ENCODE measurements at regions not wholly inside any gene's neighbourhood (a gene's known extent, or its start where the extent isn't known, plus 50 kb on each side); places are given as distances from the start of the nearest gene placed in this dataset.

DNA sequence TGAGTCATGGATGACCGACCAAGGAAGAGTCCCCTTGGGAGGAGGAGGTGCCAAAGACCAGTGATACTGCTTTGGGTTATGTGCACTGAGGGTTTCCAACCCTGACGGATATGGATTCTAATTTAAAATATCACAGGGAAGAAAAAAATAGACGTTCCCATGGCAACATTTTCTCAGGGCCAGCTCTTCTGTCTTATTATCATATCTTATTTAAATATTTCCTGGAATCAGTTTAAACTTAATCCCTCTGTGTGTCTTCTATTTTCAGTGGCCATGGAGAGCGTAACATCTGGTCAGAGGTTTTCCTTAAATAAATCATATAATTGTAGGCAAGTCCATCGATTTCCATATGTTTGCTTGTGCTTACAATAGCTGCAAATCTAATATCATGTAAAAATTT lies 205.4 kb upstream of the FMN2 start:
- Histone ChIP-seq H3K27ac (no peak overlapping the region), H3K9me3 (ENCODE audit: control insufficient read depth, low read length) (no peaks in the 10 kb centered on the region), H3K4me1 (no peaks in the 10 kb centered on the region), H3K9ac (no peak overlapping the region), H3K4me3 (ENCODE audit: low read depth, low read length) (no peak overlapping the region), H3K36me3 (ENCODE audit: control insufficient read depth, insufficient read depth, low read length) (no peaks in the 10 kb centered on the region), H3K27me3 (ENCODE audit: control insufficient read depth, insufficient read depth, low read length) (no peaks in the 10 kb centered on the region), H3K79me2 (no peaks in the 10 kb centered on the region), H3K4me2 (ENCODE audit: low read length) (no peak overlapping the region), H2AFZ (no peak overlapping the region)
- no peak for TF ChIP-seq CTCF (IDR thresholded peaks at IDR 0.05)

DNA sequence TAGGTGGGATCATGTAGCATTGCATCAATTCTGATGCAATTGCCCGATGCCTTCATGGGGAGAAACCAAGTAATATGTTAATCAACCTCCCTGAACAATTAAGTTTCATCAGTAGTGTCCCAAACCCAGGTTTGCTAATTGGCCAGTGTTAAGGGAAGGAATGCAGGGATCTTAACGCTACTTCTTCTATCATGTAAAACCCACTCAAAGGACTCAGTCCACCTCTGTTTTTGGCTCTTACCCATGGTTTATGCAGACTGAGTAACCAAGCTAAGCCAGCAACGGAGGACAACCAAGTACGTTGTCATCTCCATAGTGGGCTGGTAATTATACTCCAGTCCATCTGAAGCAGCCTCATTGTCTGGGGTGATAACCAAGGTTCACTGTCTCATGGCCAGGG lies 203.0 kb upstream of the FMN2 start:
- H3K27ac ChIP-seq, result no peak overlapping the region
- H2AFZ ChIP-seq, result no peak overlapping the region
- no peak overlapping the region for H3K4me3 ChIP-seq (ENCODE audit: low read depth, low read length)
- no peak overlapping the region for H3K4me2 ChIP-seq (ENCODE audit: low read length)
- no peak for TF ChIP-seq CTCF (IDR thresholded peaks at IDR 0.05)
- H3K79me2 ChIP-seq, result no peaks in the 10 kb centered on the region
- H3K4me1 ChIP-seq, result no peaks in the 10 kb centered on the region
- H3K9me3 ChIP-seq (ENCODE audit: control insufficient read depth, low read length), result no peaks in the 10 kb centered on the region
- no peaks in the 10 kb centered on the region for H3K36me3 ChIP-seq (ENCODE audit: control insufficient read depth, insufficient read depth, low read length)
- no peaks in the 10 kb centered on the region for H3K27me3 ChIP-seq (ENCODE audit: control insufficient read depth, insufficient read depth, low read length)
- H3K9ac ChIP-seq, result no peak overlapping the region

DNA sequence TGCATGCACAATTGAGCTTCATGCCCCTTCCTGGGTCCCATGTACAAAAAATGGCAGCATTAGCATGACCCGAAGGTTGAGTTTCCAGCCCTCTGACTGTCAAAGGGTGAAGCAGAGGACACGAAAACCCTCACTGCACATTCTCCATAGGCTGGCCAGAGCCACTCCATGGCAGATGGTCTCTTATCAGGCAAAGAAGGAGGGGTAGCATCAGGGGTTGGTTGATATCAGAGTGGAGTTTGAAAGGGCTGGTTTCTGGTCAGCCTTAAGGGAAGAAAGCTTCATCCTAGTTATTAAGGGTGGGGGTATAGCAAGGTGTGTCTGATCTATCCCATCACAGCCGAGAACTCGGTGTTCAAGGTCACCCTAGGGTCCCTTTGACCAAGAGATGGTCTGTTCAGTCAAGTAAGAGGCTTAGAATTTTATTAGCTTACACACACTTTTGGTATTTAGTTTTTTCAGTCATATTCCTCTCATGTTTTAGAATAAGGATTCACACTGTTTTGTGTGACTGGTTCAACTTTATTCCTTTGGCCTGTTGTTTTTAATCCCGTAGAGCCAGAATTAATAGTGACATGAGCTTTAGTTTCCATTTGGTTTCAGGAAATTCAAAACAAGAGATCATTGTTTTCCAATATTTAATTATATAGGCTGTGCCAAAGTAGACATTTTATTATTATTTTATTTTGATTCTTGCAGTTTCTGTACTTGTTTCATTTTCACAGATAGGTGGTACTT lies 199.9 kb upstream of the FMN2 start:
- Histone ChIP-seq H3K4me2 (ENCODE audit: low read length) (no peak overlapping the region), H3K9me3 (ENCODE audit: control insufficient read depth, low read length) (no peaks in the 10 kb centered on the region), H3K4me1 (no peaks in the 10 kb centered on the region), H3K27ac (no peak overlapping the region), H3K27me3 (ENCODE audit: control insufficient read depth, insufficient read depth, low read length) (peaks cover 4% of the 10 kb centered on the region), H3K9ac (no peak overlapping the region), H3K79me2 (no peaks in the 10 kb centered on the region), H2AFZ (no peak overlapping the region), H3K4me3 (ENCODE audit: low read depth, low read length) (no peak overlapping the region), H3K36me3 (ENCODE audit: control insufficient read depth, insufficient read depth, low read length) (no peaks in the 10 kb centered on the region)
- TF ChIP-seq CTCF (IDR thresholded peaks at IDR 0.05), result no peak

DNA sequence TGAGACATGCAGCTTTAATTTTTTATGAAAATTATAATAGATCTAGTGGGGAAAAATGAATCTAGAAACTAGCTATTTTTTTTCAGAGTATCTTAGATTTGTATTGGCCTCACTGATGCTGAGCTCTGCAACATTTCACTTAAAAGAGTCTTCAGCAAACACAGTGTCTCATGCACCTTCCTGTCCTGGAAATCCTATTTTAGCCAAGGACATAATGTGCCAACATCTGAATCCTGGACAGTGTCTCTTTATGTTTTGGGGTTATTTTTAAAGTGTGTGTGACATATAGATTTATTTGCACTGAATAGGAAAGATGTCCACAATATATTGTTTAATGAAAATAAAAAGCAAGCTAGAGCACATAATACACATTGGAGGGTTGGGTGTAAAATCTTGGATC lies 199.1 kb upstream of the FMN2 start:
- H3K27ac ChIP-seq, result no peak overlapping the region
- no peak for TF ChIP-seq CTCF (IDR thresholded peaks at IDR 0.05)
- H3K27me3 ChIP-seq (ENCODE audit: control insufficient read depth, insufficient read depth, low read length), result peaks cover 4% of the 10 kb centered on the region

DNA sequence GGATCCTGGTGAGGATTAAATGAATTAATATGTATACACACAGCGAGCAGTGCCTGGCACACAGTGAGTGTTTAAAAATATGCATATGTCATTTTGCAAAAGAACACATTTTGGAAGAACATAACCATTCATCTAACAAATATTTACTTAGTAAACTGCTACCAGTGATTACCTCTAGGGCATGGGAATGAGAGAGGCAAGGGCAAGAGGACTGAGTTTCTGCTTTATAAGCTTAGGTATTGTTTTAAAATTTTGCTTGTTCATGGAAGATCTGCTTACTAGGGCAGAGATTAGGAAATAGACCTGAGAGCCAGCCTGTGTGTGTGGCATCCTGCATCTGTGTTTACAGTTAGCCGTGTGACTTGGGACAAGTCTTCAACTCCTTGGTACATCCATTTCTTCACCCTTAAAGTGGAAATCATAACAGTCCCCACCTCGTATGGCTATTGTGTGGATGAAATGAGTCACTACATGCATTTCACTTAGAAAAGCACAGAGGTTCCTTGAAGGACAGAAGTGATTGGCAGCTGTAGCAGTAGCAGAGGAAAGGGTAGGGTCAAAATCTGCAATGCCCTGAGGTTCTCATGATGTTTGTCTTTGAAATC lies 198.5 kb upstream of the FMN2 start:
- H2AFZ ChIP-seq, result no peak overlapping the region
- H3K27ac ChIP-seq, result no peak overlapping the region
- no peaks in the 10 kb centered on the region for H3K9me3 ChIP-seq (ENCODE audit: control insufficient read depth, low read length)
- H3K36me3 ChIP-seq (ENCODE audit: control insufficient read depth, insufficient read depth, low read length), result no peaks in the 10 kb centered on the region
- no peak overlapping the region for H3K9ac ChIP-seq
- peaks cover 4% of the 10 kb centered on the region for H3K27me3 ChIP-seq (ENCODE audit: control insufficient read depth, insufficient read depth, low read length)
- H3K79me2 ChIP-seq, result no peaks in the 10 kb centered on the region
- TF ChIP-seq CTCF (IDR thresholded peaks at IDR 0.05), result no peak
- H3K4me3 ChIP-seq (ENCODE audit: low read depth, low read length), result no peak overlapping the region
- no peaks in the 10 kb centered on the region for H3K4me1 ChIP-seq
- no peak overlapping the region for H3K4me2 ChIP-seq (ENCODE audit: low read length)

More for the DNA sequence above, 199.1 kb upstream of the FMN2 start:
- Histone ChIP-seq H3K4me3 (ENCODE audit: low read depth, low read length) (no peak overlapping the region), H3K9ac (no peak overlapping the region), H3K4me2 (ENCODE audit: low read length) (no peak overlapping the region), H2AFZ (no peak overlapping the region), H3K9me3 (ENCODE audit: control insufficient read depth, low read length) (no peaks in the 10 kb centered on the region), H3K79me2 (no peaks in the 10 kb centered on the region), H3K4me1 (no peaks in the 10 kb centered on the region), H3K36me3 (ENCODE audit: control insufficient read depth, insufficient read depth, low read length) (no peaks in the 10 kb centered on the region)
